HCT116 (cell line): ENCODE measurements at regions not wholly inside any gene's neighbourhood (a gene's known extent, or its start where the extent isn't known, plus 50 kb on each side); places are given as distances from the start of the nearest gene placed in this dataset.

Experiments
- EZH2 ChIP-seq: fragments of 200-600 bp; sonication (generic); IDR thresholded peaks from 2 replicates; pipeline ENCODE4 v1.6.1; 2017; ENCODE audit warnings: antibody characterized with exemption, mixed run types
- EZH2phosphoT487 ChIP-seq: fragments of 200-600 bp; IDR thresholded peaks from 2 replicates; pipeline ENCODE4 v1.6.1; 2018; ENCODE audit warnings: antibody characterized with exemption, borderline replicate concordance
- JUND ChIP-seq: IDR thresholded peaks from 2 replicates; pipeline ENCODE4 v1.6.1; 2012
- POLR2AphosphoS5 ChIP-seq: IDR thresholded peaks from 2 replicates; pipeline ENCODE4 v1.6.1; 2011; ENCODE audit warnings: mild to moderate bottlenecking, low read depth, low read length, moderate library complexity
- SP1 ChIP-seq: IDR thresholded peaks from 2 replicates; pipeline ENCODE4 v1.6.1; 2012; ENCODE audit warnings: low read depth
- ZNF274 ChIP-seq: fragments of 200-500 bp; sonication (Bioruptor generic); IDR thresholded peaks from 2 replicates; pipeline ENCODE4 v1.6.1; 2014; ENCODE audit warnings: mild to moderate bottlenecking, low read depth, low read length, inconsistent platforms
- TF ChIP-seq, protein P1 (sequence below), 3 experiments: fragments of 200-600 bp in 1 of 3; sonication (generic) in 1 of 3; IDR thresholded peaks in 2 of 3; conservative IDR thresholded peaks in 1 of 3; 2 replicates each; pipeline ENCODE4 v1.5.1; 2012 to 2017; ENCODE audit warnings: low read depth in 2 of 3, low read length in 2 of 3, antibody characterized with exemption in 1 of 3, borderline replicate concordance in 1 of 3, control low read depth in 1 of 3, mild to moderate bottlenecking in 1 of 3, mixed read lengths in 1 of 3, mixed run types in 1 of 3, moderate library complexity in 1 of 3; ENCODE audit not compliant: insufficient read depth in 1 of 3
- TF ChIP-seq, protein P2 (sequence below): IDR thresholded peaks from 2 replicates; pipeline ENCODE4 v1.6.1; 2012
- TF ChIP-seq, protein P3 (sequence below): IDR thresholded peaks from 2 replicates; pipeline ENCODE4 v1.6.1; 2012; ENCODE audit warnings: low read depth

DNA sequence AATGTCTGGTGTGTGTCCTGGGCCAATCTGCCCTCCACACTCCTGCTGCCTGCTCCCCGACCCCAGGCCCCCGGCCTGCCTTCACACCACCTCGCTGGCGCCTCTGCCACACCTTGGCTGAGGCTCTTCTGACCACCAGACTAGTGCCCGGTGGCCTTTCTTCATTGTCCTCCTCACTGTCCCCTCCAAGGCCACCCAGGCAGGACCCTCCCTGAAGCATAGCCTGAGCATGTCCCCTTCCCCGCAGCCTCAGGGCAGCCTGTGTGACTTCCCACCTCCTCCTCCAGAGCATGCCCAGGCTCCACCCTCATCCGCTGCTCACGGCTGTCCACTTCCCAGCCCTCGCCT lies 154.6 kb downstream of the OLFM1 start:
- TF ChIP-seq, protein P1, sequence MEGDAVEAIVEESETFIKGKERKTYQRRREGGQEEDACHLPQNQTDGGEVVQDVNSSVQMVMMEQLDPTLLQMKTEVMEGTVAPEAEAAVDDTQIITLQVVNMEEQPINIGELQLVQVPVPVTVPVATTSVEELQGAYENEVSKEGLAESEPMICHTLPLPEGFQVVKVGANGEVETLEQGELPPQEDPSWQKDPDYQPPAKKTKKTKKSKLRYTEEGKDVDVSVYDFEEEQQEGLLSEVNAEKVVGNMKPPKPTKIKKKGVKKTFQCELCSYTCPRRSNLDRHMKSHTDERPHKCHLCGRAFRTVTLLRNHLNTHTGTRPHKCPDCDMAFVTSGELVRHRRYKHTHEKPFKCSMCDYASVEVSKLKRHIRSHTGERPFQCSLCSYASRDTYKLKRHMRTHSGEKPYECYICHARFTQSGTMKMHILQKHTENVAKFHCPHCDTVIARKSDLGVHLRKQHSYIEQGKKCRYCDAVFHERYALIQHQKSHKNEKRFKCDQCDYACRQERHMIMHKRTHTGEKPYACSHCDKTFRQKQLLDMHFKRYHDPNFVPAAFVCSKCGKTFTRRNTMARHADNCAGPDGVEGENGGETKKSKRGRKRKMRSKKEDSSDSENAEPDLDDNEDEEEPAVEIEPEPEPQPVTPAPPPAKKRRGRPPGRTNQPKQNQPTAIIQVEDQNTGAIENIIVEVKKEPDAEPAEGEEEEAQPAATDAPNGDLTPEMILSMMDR (IDR thresholded peaks at IDR 0.05 in 2 of 3, conservative IDR thresholded peaks at IDR 0.05 in 1 of 3; ENCODE audit: borderline replicate concordance in 1 of 3, insufficient read depth in 1 of 3, low read depth in 2 of 3, low read length in 2 of 3): no peak
- TF ChIP-seq JUND: no peak
- TF ChIP-seq EZH2: no peak
- TF ChIP-seq EZH2phosphoT487: no peak
- no peak for TF ChIP-seq ZNF274
- no peak for TF ChIP-seq SP1
- TF ChIP-seq, protein P2, sequence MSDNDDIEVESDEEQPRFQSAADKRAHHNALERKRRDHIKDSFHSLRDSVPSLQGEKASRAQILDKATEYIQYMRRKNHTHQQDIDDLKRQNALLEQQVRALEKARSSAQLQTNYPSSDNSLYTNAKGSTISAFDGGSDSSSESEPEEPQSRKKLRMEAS: no peak
- TF ChIP-seq POLR2AphosphoS5: no peak
- TF ChIP-seq, protein P3, sequence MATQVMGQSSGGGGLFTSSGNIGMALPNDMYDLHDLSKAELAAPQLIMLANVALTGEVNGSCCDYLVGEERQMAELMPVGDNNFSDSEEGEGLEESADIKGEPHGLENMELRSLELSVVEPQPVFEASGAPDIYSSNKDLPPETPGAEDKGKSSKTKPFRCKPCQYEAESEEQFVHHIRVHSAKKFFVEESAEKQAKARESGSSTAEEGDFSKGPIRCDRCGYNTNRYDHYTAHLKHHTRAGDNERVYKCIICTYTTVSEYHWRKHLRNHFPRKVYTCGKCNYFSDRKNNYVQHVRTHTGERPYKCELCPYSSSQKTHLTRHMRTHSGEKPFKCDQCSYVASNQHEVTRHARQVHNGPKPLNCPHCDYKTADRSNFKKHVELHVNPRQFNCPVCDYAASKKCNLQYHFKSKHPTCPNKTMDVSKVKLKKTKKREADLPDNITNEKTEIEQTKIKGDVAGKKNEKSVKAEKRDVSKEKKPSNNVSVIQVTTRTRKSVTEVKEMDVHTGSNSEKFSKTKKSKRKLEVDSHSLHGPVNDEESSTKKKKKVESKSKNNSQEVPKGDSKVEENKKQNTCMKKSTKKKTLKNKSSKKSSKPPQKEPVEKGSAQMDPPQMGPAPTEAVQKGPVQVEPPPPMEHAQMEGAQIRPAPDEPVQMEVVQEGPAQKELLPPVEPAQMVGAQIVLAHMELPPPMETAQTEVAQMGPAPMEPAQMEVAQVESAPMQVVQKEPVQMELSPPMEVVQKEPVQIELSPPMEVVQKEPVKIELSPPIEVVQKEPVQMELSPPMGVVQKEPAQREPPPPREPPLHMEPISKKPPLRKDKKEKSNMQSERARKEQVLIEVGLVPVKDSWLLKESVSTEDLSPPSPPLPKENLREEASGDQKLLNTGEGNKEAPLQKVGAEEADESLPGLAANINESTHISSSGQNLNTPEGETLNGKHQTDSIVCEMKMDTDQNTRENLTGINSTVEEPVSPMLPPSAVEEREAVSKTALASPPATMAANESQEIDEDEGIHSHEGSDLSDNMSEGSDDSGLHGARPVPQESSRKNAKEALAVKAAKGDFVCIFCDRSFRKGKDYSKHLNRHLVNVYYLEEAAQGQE: no peak
